ENCODE measurements at regions not wholly inside any gene's neighbourhood (a gene's known extent, or its start where the extent isn't known, plus 50 kb on each side); places are given as distances from the start of the nearest gene placed in this dataset.

DNA sequence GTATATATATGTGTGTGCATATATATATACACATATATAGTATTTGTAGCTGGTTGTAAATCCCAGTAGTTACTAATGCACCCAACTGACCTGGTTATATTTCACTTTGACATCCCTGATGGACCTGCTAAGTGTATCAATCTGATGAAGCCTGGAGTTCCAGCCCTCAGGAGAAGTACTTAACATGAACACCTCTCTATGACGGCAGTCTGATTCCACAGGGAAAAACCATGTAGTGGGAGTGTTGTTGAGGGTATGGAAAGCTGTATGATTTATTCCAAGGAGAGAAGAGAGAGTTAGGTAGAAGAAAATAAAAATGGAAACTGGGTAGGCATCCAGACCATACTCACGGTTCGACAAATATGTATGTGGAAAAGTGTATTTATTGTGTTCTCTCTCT is 531.2 kb upstream of the SEMA6D start (continued):
- TF ChIP-seq JUNB (IDR thresholded peaks at IDR 0.05) = no peak
- TF ChIP-seq HDGF (IDR thresholded peaks at IDR 0.05) = no peak
- no peak for TF ChIP-seq ETV6 (conservative IDR thresholded peaks at IDR 0.05 in 1 of 2, IDR thresholded peaks at IDR 0.05 in 1 of 2; ENCODE audit: borderline replicate concordance in 1 of 2, low read depth in 1 of 2)

DNA sequence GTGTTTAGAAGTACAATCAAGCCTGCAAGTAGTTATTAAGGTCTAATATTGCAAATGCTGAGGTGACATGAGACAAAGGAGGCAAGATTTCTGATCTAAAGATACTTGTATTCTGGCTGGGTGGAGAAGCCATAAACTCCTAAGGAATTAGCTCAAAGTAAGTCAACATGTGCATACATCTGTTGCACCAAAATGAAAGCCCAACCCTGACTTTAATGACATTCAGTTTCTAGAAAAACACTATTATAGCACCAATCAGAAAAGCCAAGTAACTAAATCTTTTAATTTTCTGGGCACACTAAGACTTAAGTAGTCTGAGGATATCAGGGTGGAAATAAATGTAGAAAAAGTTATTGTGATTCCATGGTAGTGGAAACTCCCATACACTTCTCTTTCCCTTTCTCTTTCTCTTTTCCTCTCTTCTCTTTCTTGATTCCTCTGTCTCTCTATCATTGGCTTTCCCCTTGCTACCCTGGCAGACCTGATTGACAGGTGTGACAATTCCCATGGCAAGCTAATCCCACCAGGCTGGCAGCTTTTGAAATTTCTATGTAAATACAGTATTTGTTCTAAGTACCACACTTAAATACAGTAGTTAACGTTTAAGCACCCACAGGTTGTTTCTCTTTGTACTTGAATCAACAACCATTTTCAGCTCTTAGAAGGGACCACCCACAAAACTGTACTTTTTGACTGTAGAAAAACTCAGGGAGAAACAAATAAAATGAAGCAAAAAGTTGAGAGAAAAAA is 528.4 kb upstream of the SEMA6D start:
- TF ChIP-seq CHD2 (IDR thresholded peaks at IDR 0.05; ENCODE audit: borderline replicate concordance, low read depth, low read length) (no peak), SPI1 (IDR thresholded peaks at IDR 0.05; ENCODE audit: borderline replicate concordance, insufficient read depth, low read depth, low read length) (no peak), NR2C2 (IDR thresholded peaks at IDR 0.05; ENCODE audit: borderline replicate concordance, control insufficient read depth, insufficient read length, low read depth) (no peak), BMI1 (IDR thresholded peaks at IDR 0.05; ENCODE audit: borderline replicate concordance) (no peak), CBX3 (IDR thresholded peaks at IDR 0.05; ENCODE audit: borderline replicate concordance, low read depth) (no peak), KDM1A (IDR thresholded peaks at IDR 0.05; ENCODE audit: borderline replicate concordance) (no peak), CBFB (IDR thresholded peaks at IDR 0.05; ENCODE audit: low read depth) (no peak), STAT3 (IDR thresholded peaks at IDR 0.05; ENCODE audit: low read depth, low read length) (no peak)
- TF ChIP-seq, protein P1, sequence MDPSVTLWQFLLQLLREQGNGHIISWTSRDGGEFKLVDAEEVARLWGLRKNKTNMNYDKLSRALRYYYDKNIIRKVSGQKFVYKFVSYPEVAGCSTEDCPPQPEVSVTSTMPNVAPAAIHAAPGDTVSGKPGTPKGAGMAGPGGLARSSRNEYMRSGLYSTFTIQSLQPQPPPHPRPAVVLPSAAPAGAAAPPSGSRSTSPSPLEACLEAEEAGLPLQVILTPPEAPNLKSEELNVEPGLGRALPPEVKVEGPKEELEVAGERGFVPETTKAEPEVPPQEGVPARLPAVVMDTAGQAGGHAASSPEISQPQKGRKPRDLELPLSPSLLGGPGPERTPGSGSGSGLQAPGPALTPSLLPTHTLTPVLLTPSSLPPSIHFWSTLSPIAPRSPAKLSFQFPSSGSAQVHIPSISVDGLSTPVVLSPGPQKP (IDR thresholded peaks at IDR 0.05; ENCODE audit: low read depth, low read length) = no peak
- TF ChIP-seq, protein P2, sequence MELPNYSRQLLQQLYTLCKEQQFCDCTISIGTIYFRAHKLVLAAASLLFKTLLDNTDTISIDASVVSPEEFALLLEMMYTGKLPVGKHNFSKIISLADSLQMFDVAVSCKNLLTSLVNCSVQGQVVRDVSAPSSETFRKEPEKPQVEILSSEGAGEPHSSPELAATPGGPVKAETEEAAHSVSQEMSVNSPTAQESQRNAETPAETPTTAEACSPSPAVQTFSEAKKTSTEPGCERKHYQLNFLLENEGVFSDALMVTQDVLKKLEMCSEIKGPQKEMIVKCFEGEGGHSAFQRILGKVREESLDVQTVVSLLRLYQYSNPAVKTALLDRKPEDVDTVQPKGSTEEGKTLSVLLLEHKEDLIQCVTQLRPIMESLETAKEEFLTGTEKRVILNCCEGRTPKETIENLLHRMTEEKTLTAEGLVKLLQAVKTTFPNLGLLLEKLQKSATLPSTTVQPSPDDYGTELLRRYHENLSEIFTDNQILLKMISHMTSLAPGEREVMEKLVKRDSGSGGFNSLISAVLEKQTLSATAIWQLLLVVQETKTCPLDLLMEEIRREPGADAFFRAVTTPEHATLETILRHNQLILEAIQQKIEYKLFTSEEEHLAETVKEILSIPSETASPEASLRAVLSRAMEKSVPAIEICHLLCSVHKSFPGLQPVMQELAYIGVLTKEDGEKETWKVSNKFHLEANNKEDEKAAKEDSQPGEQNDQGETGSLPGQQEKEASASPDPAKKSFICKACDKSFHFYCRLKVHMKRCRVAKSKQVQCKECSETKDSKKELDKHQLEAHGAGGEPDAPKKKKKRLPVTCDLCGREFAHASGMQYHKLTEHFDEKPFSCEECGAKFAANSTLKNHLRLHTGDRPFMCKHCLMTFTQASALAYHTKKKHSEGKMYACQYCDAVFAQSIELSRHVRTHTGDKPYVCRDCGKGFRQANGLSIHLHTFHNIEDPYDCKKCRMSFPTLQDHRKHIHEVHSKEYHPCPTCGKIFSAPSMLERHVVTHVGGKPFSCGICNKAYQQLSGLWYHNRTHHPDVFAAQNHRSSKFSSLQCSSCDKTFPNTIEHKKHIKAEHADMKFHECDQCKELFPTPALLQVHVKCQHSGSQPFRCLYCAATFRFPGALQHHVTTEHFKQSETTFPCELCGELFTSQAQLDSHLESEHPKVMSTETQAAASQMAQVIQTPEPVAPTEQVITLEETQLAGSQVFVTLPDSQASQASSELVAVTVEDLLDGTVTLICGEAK (IDR thresholded peaks at IDR 0.05; ENCODE audit: borderline replicate concordance) = no peak
- ChIA-PET CTCF (interaction anchor here (1.2 kb wide), 1 partner anchor 800 kb away, joined by 4 read pairs; no protein-coding TSS in a partner anchor), RAD21 (ENCODE audit: unreplicated experiment) (no interaction called here), SMC1A (ENCODE audit: uncharacterized antibody, unreplicated experiment) (interaction anchor here (0.9 to 1.8 kb wide), 4 partner anchors 11 to 799 kb away, joined by 3 to 8 read pairs (median 3); no protein-coding TSS in a partner anchor), POLR2A (no interaction called here)
- Histone ChIP-seq H4K20me1 (ENCODE audit: control insufficient read depth, insufficient read depth) (no peaks in the 10 kb centered on the region), H3K4me2 (ENCODE audit: control insufficient read depth, insufficient read depth) (no peak overlapping the region), H3K36me3 (ENCODE audit: control insufficient read depth in 2 of 2, insufficient read depth in 2 of 2, low read length in 1 of 2) (no peaks in the 10 kb centered on the region), H3K4me3 (no peak overlapping the region), H3K79me2 (ENCODE audit: control insufficient read depth, insufficient read depth, low read length) (no peaks in the 10 kb centered on the region), H2AFZ (ENCODE audit: control insufficient read depth, low read depth, low read length) (no peak overlapping the region), H3K4me1 (ENCODE audit: control insufficient read depth, insufficient read depth, low read length) (no peaks in the 10 kb centered on the region), H3K9ac (ENCODE audit: control insufficient read depth, insufficient read depth, low read length) (no peak overlapping the region), H3K9me3 (replicated peaks; ENCODE audit: control insufficient read depth, insufficient read depth, low read length) (no peaks in the 10 kb centered on the region; the same call in 2 of the 3 replicates), H3K27me3 (replicated peaks in 1 of 2; ENCODE audit: control insufficient read depth in 2 of 2, insufficient read depth in 2 of 2, low read length in 1 of 2) (no peaks in the 10 kb centered on the region), H3K27ac (ENCODE audit: control insufficient read depth, insufficient read depth) (no peak overlapping the region)
- FAIRE-seq (no peak), DNase-seq (ENCODE audit: low read depth, low spot score) (no peak), ATAC-seq (no peak)
- WGBS (ENCODE audit: insufficient coverage, insufficient replicate concordance, low lambda C conversion rate, missing lambda C conversion rate) = 0% methylated on average over 1 of the region's 1 CpG
- intact Hi-C loops (cut with micrococcal nuclease; ENCODE audit: unreplicated experiment) (no loop called here), in situ Hi-C loops (cut with MboI) (no loop called here)
- no TSS peak for BruUV-seq (replicated peaks)

All from GM12878 (cell line).